AG04450 (cell line): ENCODE measurements at regions not wholly inside any gene's neighbourhood (a gene's known extent, or its start where the extent isn't known, plus 50 kb on each side); places are given as distances from the start of the nearest gene placed in this dataset.

Experiments
- CTCF ChIA-PET: fragments of 300-600, 350-600 bp; formaldehyde crosslinking; extraction: SDS; loops from one replicate; lab custom pipeline; 2022; ENCODE audit warnings: antibody characterized with exemption, inconsistent platforms; lab: Charles Lee
- POLR2A ChIA-PET: fragments of 350-600 bp; formaldehyde crosslinking; extraction: SDS; loops from one replicate; lab custom pipeline; 2021; ENCODE audit warnings: antibody characterized with exemption, inconsistent platforms; lab: Yijun Ruan, JAX
- DNase-seq: peaks from one replicate; pipeline ENCODE4 v3.0.0-alpha.2; 2011; ENCODE audit warnings: low read depth, low spot score
- H3K27ac ChIP-seq: one replicate; pipeline ENCODE4 v1.5.1; 2012; ENCODE audit warnings: low read depth, low read length, control low read depth
- H3K27me3 ChIP-seq: one replicate; pipeline ENCODE4 v1.6.0; 2012; ENCODE audit warnings: low read length; ENCODE audit not compliant: control insufficient read depth, insufficient read depth
- H3K4me3 ChIP-seq: 2 replicates; pipeline ENCODE4 v1.5.1; 2011; ENCODE audit warnings: mild to moderate bottlenecking, low read depth, low read length, control low read depth
- H3K9me3 ChIP-seq: 2 replicates; pipeline ENCODE4 v1.5.1; 2012; ENCODE audit warnings: low read length; ENCODE audit not compliant: control insufficient read depth, insufficient read depth
- TF ChIP-seq, protein P1 (sequence below): IDR thresholded peaks from 2 replicates; pipeline ENCODE4 v1.5.1; 2011; ENCODE audit warnings: low read depth, low read length, control low read depth, inconsistent platforms

DNA sequence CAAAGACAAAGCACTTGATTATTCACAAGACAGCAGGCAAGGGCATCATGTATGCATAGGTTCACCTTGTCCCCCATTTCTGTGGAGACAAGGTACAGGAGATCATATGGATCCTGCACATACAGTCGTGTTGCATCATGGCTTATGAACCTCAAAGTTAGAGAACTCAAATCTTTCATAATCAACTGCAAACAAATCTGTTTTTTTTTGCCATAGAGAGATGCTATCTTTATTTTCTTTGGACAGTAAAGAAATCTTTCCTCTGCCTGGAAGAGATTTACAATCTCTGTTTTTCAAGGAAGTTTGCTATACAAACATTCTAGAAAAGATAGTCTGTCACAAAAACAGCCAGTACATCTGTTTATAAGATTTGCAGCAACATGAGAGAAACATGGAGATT lies 578.8 kb downstream of the ANKRD50 start:
- DNase-seq, result no peak
- Histone ChIP-seq H3K27ac (no peak overlapping the region), H3K27me3 (no peaks in the 10 kb centered on the region), H3K4me3 (no peak overlapping the region), H3K9me3 (peaks cover 7% of the 10 kb centered on the region)
- TF ChIP-seq, protein P1, sequence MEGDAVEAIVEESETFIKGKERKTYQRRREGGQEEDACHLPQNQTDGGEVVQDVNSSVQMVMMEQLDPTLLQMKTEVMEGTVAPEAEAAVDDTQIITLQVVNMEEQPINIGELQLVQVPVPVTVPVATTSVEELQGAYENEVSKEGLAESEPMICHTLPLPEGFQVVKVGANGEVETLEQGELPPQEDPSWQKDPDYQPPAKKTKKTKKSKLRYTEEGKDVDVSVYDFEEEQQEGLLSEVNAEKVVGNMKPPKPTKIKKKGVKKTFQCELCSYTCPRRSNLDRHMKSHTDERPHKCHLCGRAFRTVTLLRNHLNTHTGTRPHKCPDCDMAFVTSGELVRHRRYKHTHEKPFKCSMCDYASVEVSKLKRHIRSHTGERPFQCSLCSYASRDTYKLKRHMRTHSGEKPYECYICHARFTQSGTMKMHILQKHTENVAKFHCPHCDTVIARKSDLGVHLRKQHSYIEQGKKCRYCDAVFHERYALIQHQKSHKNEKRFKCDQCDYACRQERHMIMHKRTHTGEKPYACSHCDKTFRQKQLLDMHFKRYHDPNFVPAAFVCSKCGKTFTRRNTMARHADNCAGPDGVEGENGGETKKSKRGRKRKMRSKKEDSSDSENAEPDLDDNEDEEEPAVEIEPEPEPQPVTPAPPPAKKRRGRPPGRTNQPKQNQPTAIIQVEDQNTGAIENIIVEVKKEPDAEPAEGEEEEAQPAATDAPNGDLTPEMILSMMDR, result no peak
- ChIA-PET CTCF (no interaction called here), POLR2A (no interaction called here)

DNA sequence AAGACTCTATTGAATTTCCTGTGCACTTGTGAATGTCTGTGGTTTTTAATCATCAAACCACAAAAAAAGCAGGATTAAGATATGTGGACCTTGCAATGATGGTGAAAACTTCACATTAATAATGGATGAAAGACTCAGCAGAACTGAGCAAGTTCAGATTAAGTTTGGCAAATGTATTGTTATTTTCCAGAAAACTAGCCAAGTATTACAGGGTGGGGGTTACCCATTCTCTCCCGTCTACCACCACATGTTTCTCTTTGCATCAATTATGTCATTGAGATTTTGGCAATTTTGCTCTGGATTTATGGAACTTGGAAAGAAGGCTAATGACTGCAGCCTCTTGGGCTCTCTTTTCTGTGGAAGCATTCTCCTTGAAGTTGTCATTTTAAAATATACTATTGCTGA lies 577.1 kb downstream of the ANKRD50 start:
- POLR2A ChIA-PET, result no interaction called here

DNA sequence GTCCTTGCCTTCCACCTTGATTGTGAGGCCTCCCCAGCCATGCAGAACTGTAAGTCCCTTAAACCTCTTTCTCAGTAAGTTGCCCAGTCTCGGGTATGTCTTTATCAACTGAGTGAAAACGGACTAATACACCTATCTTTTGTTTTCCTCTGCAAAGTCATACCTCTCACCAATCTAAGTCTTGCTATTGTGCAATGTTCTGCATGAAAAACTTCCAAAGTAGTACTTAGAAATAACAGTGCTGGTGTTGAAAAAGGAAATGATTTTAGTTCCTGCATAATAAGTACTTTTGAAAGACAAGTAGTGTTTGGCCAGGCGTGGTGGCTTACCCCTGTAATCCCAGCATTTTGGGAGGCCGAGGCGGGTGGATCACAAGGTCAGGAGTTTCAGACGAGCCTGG lies 573.5 kb downstream of the ANKRD50 start:
- Histone ChIP-seq H3K9me3 (no peaks in the 10 kb centered on the region), H3K27ac (no peak overlapping the region), H3K4me3 (no peak overlapping the region), H3K27me3 (no peaks in the 10 kb centered on the region)
- ChIA-PET POLR2A (no interaction called here), CTCF (no interaction called here)
- DNase-seq, result no peak
- TF ChIP-seq, protein P1, result no peak

More for the DNA sequence above, 577.1 kb downstream of the ANKRD50 start:
- CTCF ChIA-PET, result no interaction called here
- Histone ChIP-seq H3K4me3 (no peak overlapping the region), H3K27ac (no peak overlapping the region), H3K27me3 (no peaks in the 10 kb centered on the region), H3K9me3 (peaks cover 7% of the 10 kb centered on the region)
- DNase-seq, result no peak
- TF ChIP-seq, protein P1, result no peak

DNA sequence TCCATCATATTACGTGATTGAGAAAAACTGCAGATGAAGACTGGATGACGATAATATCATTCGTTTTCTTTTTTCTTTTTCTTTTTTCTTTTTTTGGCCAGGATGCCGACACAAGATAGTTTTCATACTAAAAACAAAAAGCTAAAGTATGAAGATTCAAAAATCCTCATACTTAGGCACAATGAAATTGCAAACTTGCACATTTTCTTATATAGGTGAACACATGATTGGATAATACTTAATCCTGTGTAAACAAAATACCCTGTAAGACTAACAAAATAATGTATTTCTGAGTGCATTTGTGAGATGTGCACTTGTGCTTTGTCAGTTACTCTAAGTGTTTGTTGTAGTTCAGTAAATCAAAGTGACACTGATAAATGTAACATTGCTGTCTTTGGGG lies 568.9 kb downstream of the ANKRD50 start:
- CTCF ChIA-PET, result no interaction called here
- no peak overlapping the region for H3K27ac ChIP-seq
- H3K4me3 ChIP-seq, result no peak overlapping the region
- TF ChIP-seq, protein P1, result no peak
- no peaks in the 10 kb centered on the region for H3K27me3 ChIP-seq
- POLR2A ChIA-PET, result no interaction called here
- no peak for DNase-seq
- no peaks in the 10 kb centered on the region for H3K9me3 ChIP-seq

DNA sequence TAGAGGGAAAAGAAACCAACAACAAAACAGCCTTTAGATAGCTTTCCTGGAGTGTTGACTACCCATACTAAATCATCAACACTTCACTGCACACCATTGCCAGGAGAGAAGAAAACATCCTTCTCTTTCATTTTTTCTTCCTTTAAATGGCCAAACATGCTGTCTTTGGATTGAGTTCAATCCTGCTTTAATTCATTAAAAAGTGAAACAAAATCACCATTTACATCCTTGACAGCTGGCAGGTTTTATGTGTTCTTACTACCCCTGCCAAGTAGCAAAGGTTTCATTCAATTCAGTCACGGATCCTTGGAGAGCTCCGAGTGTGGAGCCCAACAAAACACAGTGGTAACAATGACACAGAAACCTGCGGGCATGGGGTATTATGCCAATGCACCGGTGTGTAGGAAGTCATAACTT lies 568.3 kb downstream of the ANKRD50 start:
- Histone ChIP-seq H3K27ac (no peak overlapping the region), H3K27me3 (no peaks in the 10 kb centered on the region), H3K9me3 (no peaks in the 10 kb centered on the region), H3K4me3 (no peak overlapping the region)
- POLR2A ChIA-PET, result no interaction called here
- CTCF ChIA-PET, result no interaction called here
- TF ChIP-seq, protein P1, result no peak
- DNase-seq, result no peak
